GM23338 (cell line): ENCODE measurements at regions not wholly inside any gene's neighbourhood (a gene's known extent, or its start where the extent isn't known, plus 50 kb on each side); places are given as distances from the start of the nearest gene placed in this dataset.

Experiments used
- ATAC-seq: fragments of 200-7000 bp; cut with Tn5 transposase; 3 replicates; pipeline ENCODE4 v1.9.1; 2020
- DNase-seq: peaks from one replicate; pipeline ENCODE4 v3.0.0-alpha.2; 2015; ENCODE audit warnings: low spot score
- H2AFZ ChIP-seq: fragments of 200-600 bp; sonication (generic); 2 replicates; pipeline ENCODE4 v1.8.0; 2016; ENCODE audit warnings: antibody characterized with exemption, mild to moderate bottlenecking, moderate library complexity
- H3F3A ChIP-seq: fragments of 200-600 bp; sonication (generic); replicated peaks from 2 replicates; pipeline ENCODE4 v1.8.0; 2017; ENCODE audit warnings: antibody characterized with exemption, mixed run types, low read depth
- H3K27ac ChIP-seq: fragments of 200-600 bp; sonication (generic); 2 replicates; pipeline ENCODE4 v1.6.1; 2016; ENCODE audit warnings: low read depth
- H3K27me3 ChIP-seq: fragments of 200-600 bp; sonication (generic); 2 replicates; pipeline ENCODE4 v1.8.0; 2016; ENCODE audit warnings: mild to moderate bottlenecking, mixed run types, moderate library complexity; ENCODE audit not compliant: insufficient read depth
- H3K36me3 ChIP-seq: fragments of 200-600 bp; sonication (generic); 2 replicates; pipeline ENCODE4 v1.8.0; 2016; ENCODE audit warnings: mild to moderate bottlenecking; ENCODE audit not compliant: insufficient read depth
- H3K4me1 ChIP-seq: fragments of 200-600 bp; sonication (generic); 2 replicates; pipeline ENCODE4 v1.8.0; 2016; ENCODE audit warnings: mild to moderate bottlenecking, moderate library complexity; ENCODE audit not compliant: insufficient read depth
- H3K4me2 ChIP-seq: fragments of 200-600 bp; sonication (generic); 2 replicates; pipeline ENCODE4 v1.7.1; 2017; ENCODE audit warnings: mixed run types
- H3K4me3 ChIP-seq: fragments of 200-600 bp; sonication (generic); 2 replicates; pipeline ENCODE4 v1.6.1; 2016; ENCODE audit warnings: mixed run types
- H3K79me2 ChIP-seq: fragments of 200-600 bp; sonication (generic); replicated peaks from 2 replicates; pipeline ENCODE4 v1.8.0; 2017; ENCODE audit warnings: mild to moderate bottlenecking; ENCODE audit not compliant: insufficient read depth
- H3K9me2 ChIP-seq: fragments of 200-600 bp; sonication (generic); 2 replicates; pipeline ENCODE4 v1.8.0; 2017; ENCODE audit not compliant: insufficient read depth
- H4K20me1 ChIP-seq: fragments of 200-600 bp; sonication (generic); replicated peaks from 2 replicates; pipeline ENCODE4 v1.8.0; 2017; ENCODE audit warnings: mild to moderate bottlenecking; ENCODE audit not compliant: insufficient read depth
- H3K27ac Mint-ChIP-seq: 2 replicates; pipeline ENCODE4 v1.8.0; 2020; ENCODE audit warnings: inconsistent platforms, mild to moderate bottlenecking, moderate library complexity, mixed read lengths
- H3K27me3 Mint-ChIP-seq: 3 replicates; pipeline ENCODE4 v1.8.0; 2022; ENCODE audit warnings: low read depth, mild to moderate bottlenecking, moderate library complexity, mixed read lengths, inconsistent platforms; ENCODE audit not compliant: insufficient read depth, poor library complexity
- H3K36me3 Mint-ChIP-seq: 3 replicates; pipeline ENCODE4 v1.8.0; 2021; ENCODE audit warnings: low read depth, mild to moderate bottlenecking, inconsistent platforms, moderate library complexity, mixed read lengths
- H3K4me1 Mint-ChIP-seq: 3 replicates; pipeline ENCODE4 v1.8.0; 2020; ENCODE audit warnings: mild to moderate bottlenecking, inconsistent platforms, mixed read lengths
- H3K4me3 Mint-ChIP-seq: 3 replicates; pipeline ENCODE4 v1.8.0; 2021; ENCODE audit warnings: moderate library complexity, mild to moderate bottlenecking, inconsistent platforms, mixed read lengths
- H3K9me3 Mint-ChIP-seq: 3 replicates; pipeline ENCODE4 v1.8.0; 2020; ENCODE audit warnings: moderate library complexity, mild to moderate bottlenecking, inconsistent platforms, mixed read lengths
- CREB1 ChIP-seq: fragments of 250-450 bp; sonication (Bioruptor Pico); IDR thresholded peaks from 2 replicates; pipeline ENCODE4 v1.5.0; 2020; ENCODE audit warnings: low read depth, mild to moderate bottlenecking, moderate library complexity
- CTCF ChIP-seq, 2 experiments: fragments of 200-600 bp in 1 of 2; sonication (generic) in 1 of 2; conservative IDR thresholded peaks; 2 replicates each; pipeline versions ENCODE4 v1.5.1 to v1.6.1; 2016 to 2017; ENCODE audit warnings: antibody characterized with exemption in 2 of 2, low read depth in 2 of 2, mild to moderate bottlenecking in 2 of 2, moderate library complexity in 1 of 2
- ETS1 ChIP-seq: IDR thresholded peaks from 2 replicates; pipeline ENCODE4 v1.6.1; 2016; ENCODE audit warnings: antibody characterized with exemption
- EZH2 ChIP-seq: fragments of 200-600 bp; sonication (generic); IDR thresholded peaks from one replicate; pipeline ENCODE4 v1.8.0; 2017; ENCODE audit warnings: antibody characterized with exemption, mild to moderate bottlenecking, low read depth; ENCODE audit not compliant: unreplicated experiment
- EZH2phosphoT487 ChIP-seq: fragments of 200-600 bp; sonication (generic); IDR thresholded peaks from one replicate; pipeline ENCODE4 v1.8.1; 2018; ENCODE audit warnings: antibody characterized with exemption; ENCODE audit not compliant: unreplicated experiment
- JUNB ChIP-seq: IDR thresholded peaks from one replicate; pipeline ENCODE4 v1.6.1; 2016; ENCODE audit warnings: antibody characterized with exemption; ENCODE audit not compliant: unreplicated experiment
- NANOG ChIP-seq: IDR thresholded peaks from 2 replicates; pipeline ENCODE4 v1.6.1; 2016; ENCODE audit warnings: antibody characterized with exemption, borderline replicate concordance
- REST ChIP-seq: IDR thresholded peaks from one replicate; pipeline ENCODE4 v1.6.1; 2018; ENCODE audit warnings: antibody characterized with exemption; ENCODE audit not compliant: unreplicated experiment
- STAT1 ChIP-seq: IDR thresholded peaks from one replicate; pipeline ENCODE4 v1.6.1; 2016; ENCODE audit warnings: antibody characterized with exemption; ENCODE audit not compliant: unreplicated experiment
- ZNF331 ChIP-seq: fragments of 250-450 bp; sonication (Bioruptor Pico); IDR thresholded peaks from 2 replicates; pipeline ENCODE4 v1.5.0; 2020; ENCODE audit warnings: low read depth, mild to moderate bottlenecking, moderate library complexity

- H3K4me1 ChIP-seq: peaks cover 8% of the 10 kb centered on the region; the same call in 1 of the 2 replicates
- H3K4me3 Mint-ChIP-seq: no peak overlapping the region
- no peaks in the 10 kb centered on the region for H3F3A ChIP-seq
- H2AFZ ChIP-seq: no peak overlapping the region
- H3K9me3 Mint-ChIP-seq: no peaks in the 10 kb centered on the region
- DNase-seq: no peak
- H3K4me3 ChIP-seq: no peak overlapping the region
- no peaks in the 10 kb centered on the region for H3K36me3 ChIP-seq
- no peak for ATAC-seq
- no peaks in the 10 kb centered on the region for H3K36me3 Mint-ChIP-seq
- H3K79me2 ChIP-seq: no peaks in the 10 kb centered on the region
- no peaks in the 10 kb centered on the region for H3K27me3 ChIP-seq
- H3K4me1 Mint-ChIP-seq: peaks cover 10% of the 10 kb centered on the region
- H3K9me2 ChIP-seq: no peaks in the 10 kb centered on the region
- no peak overlapping the region for H3K27ac Mint-ChIP-seq
- H3K27me3 Mint-ChIP-seq: peaks cover 4% of the 10 kb centered on the region
- no peak overlapping the region for H3K27ac ChIP-seq
- TF ChIP-seq JUNB (no peak), ZNF331 (no peak), EZH2 (no peak), EZH2phosphoT487 (no peak)
- no peaks in the 10 kb centered on the region for H4K20me1 ChIP-seq
- H3K4me2 ChIP-seq: no peak overlapping the region
Measured at GRCh38 chr10:10915215-10915614, 102.5 kb upstream of the CELF2 start.

DNA sequence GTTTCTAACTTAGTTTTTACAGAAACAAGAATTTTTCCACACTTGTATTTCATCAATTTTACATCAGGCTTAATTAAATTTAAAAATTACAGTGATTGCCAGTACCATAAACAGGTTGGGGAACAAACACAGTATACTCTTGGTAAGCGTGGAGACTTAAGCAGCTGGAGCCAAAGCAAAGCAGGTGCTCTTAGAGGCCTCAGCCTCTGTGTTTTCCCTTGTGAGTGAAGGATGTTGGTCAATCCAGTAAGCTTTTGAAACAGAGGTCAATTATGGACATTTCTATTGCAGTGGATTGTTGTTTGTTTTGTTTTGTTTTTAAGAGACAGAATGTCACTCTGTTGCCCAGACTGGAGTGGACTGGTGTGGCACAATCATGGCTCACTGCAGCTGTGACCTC is 100.6 kb upstream of the CELF2 start:
- Histone ChIP-seq H3K9me2 (no peaks in the 10 kb centered on the region), H3K36me3 (no peaks in the 10 kb centered on the region), H3K4me1 (no peaks in the 10 kb centered on the region), H3K27me3 (no peaks in the 10 kb centered on the region), H3K4me2 (no peak overlapping the region), H2AFZ (no peak overlapping the region), H3K79me2 (no peaks in the 10 kb centered on the region), H4K20me1 (no peaks in the 10 kb centered on the region), H3F3A (no peaks in the 10 kb centered on the region), H3K27ac (no peak overlapping the region), H3K4me3 (no peak overlapping the region)
- no peaks in the 10 kb centered on the region; the same call in 2 of the 3 replicates for H3K4me1 Mint-ChIP-seq
- H3K27ac Mint-ChIP-seq: no peak overlapping the region
- H3K36me3 Mint-ChIP-seq: no peaks in the 10 kb centered on the region
- H3K27me3 Mint-ChIP-seq: no peaks in the 10 kb centered on the region
- ATAC-seq (no peak), DNase-seq (no peak)
- H3K4me3 Mint-ChIP-seq: no peak overlapping the region
- H3K9me3 Mint-ChIP-seq: no peaks in the 10 kb centered on the region; the same call in 2 of the 3 replicates
- TF ChIP-seq REST: no peak
- TF ChIP-seq JUNB: no peak
- TF ChIP-seq STAT1: no peak
- no peak for TF ChIP-seq CTCF (conservative IDR thresholded peaks at IDR 0.05; ENCODE audit: low read depth in 2 of 2)
- no peak for TF ChIP-seq NANOG
- TF ChIP-seq EZH2phosphoT487: no peak
- TF ChIP-seq CREB1 (CRISPR knock-in tag): no peak
- TF ChIP-seq ZNF331: no peak
- TF ChIP-seq ETS1: no peak
- no peak for TF ChIP-seq EZH2
